ENCODE measurements at regions not wholly inside any gene's neighbourhood (a gene's known extent, or its start where the extent isn't known, plus 50 kb on each side); places are given as distances from the start of the nearest gene placed in this dataset.

DNA sequence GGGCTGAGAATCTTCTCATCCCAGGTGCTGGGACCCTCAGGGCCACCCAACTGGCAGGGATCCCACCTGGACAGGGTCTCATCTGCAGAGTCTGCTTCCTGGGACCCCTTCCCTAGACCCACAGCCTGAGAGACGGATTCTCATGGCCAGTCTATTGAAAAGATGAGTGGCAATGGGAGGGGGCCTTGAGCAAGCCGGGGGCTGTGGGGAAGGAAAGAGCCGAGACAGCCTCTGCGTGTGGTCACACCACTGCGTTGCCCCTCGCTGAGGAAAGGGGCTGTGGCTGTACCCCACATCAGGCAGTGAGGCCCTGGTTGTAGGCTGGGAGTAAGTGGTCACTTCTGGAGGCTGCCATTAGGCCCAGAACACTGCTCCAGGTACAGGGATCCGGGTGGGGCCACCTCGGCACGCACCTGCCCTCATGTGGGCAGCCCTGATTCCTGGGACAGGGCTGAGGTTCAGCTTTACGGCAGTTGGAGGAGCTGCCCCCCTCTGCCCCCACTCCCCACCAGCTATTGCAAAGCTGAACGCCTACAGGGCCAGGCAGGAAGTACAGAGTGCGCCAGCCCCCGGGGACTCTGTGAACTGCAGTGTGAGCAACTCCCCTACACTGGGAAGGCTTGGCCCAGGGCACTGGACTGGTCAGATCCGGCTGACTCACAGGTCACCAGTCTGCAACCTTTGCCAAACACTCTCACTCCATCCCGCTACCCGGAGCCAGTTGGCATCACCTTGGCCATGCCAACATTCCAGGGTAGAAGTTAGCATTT, 106.9 kb downstream of the RIPK4 start:
- TF ChIP-seq CTCF (IDR thresholded peaks at IDR 0.05) (no peak), POLR2A (IDR thresholded peaks at IDR 0.05) (no peak)

Measured in vagina (tissue), 2 donors.